Neural cell (in vitro differentiated cells): ENCODE measurements at regions not wholly inside any gene's neighbourhood (a gene's known extent, or its start where the extent isn't known, plus 50 kb on each side); places are given as distances from the start of the nearest gene placed in this dataset.

Source experiments
- H2AFZ ChIP-seq: fragments of 200-600, 300-800 bp; sonication (generic), shearing (Covaris generic); 2 replicates; pipeline ENCODE4 v1.6.0; 2014; ENCODE audit warnings: low read depth, mild to moderate bottlenecking, antibody characterized with exemption, low read length, moderate library complexity
- H3F3A ChIP-seq: fragments of 200-600 bp; shearing (Covaris generic); 2 replicates; pipeline ENCODE4 v1.6.1; 2016; ENCODE audit warnings: mild to moderate bottlenecking, moderate library complexity, mixed read lengths, antibody characterized with exemption, low read length; ENCODE audit not compliant: insufficient read depth, poor library complexity, severe bottlenecking
- H3K27ac ChIP-seq: fragments of 200-600, 300-800 bp; sonication (generic), shearing (Covaris generic); 2 replicates; pipeline ENCODE4 v1.5.1; 2014; ENCODE audit warnings: mild to moderate bottlenecking, low read length, moderate library complexity
- H3K27me3 ChIP-seq: fragments of 300-800, 200-600 bp; sonication (generic), shearing (Covaris generic); 2 replicates; pipeline ENCODE4 v1.6.0; 2014; ENCODE audit warnings: mild to moderate bottlenecking, low read depth, low read length, moderate library complexity; ENCODE audit not compliant: insufficient read depth
- H3K36me3 ChIP-seq: fragments of 300-800, 200-600 bp; sonication (generic), shearing (Covaris generic); 2 replicates; pipeline ENCODE4 v1.5.1; 2014; ENCODE audit warnings: mild to moderate bottlenecking, antibody characterized with exemption, low read length, moderate library complexity; ENCODE audit not compliant: insufficient read depth
- H3K4me2 ChIP-seq: fragments of 300-800, 200-600 bp; sonication (generic), shearing (Covaris generic); 2 replicates; pipeline ENCODE4 v1.6.0; 2014; ENCODE audit warnings: mild to moderate bottlenecking, low read length
- H3K4me3 ChIP-seq: fragments of 300-800, 200-600 bp; sonication (generic), shearing (Covaris generic); 2 replicates; pipeline ENCODE4 v1.5.1; 2014; ENCODE audit warnings: mild to moderate bottlenecking, low read length, moderate library complexity
- H3K79me2 ChIP-seq: fragments of 200-600 bp; shearing (Covaris generic); replicated peaks from 2 replicates; pipeline ENCODE4 v1.6.0; 2014; ENCODE audit warnings: mild to moderate bottlenecking, low read length, moderate library complexity; ENCODE audit not compliant: insufficient read depth
- H3K9ac ChIP-seq: fragments of 300-800, 200-600 bp; sonication (generic), shearing (Covaris generic); 2 replicates; pipeline ENCODE4 v1.6.1; 2016; ENCODE audit warnings: mild to moderate bottlenecking, low read length, mixed read lengths
- H3K9me2 ChIP-seq: fragments of 200-600 bp; shearing (Covaris generic); 2 replicates; pipeline ENCODE4 v1.6.1; 2016; ENCODE audit warnings: mild to moderate bottlenecking, low read length, mixed read lengths; ENCODE audit not compliant: insufficient read depth
- H3K9me3 ChIP-seq: fragments of 200-600, 300-800 bp; sonication (generic), shearing (Covaris generic); 2 replicates; pipeline ENCODE4 v1.6.1; 2016; ENCODE audit warnings: mild to moderate bottlenecking, mixed run types, low read length, moderate library complexity, mixed read lengths
- H4K20me1 ChIP-seq: fragments of 200-600 bp; shearing (Covaris generic); 2 replicates; pipeline ENCODE4 v1.6.1; 2016; ENCODE audit warnings: mild to moderate bottlenecking, mixed run types; ENCODE audit not compliant: insufficient read depth
- CTCF ChIP-seq: fragments of 450-650 bp; IDR thresholded peaks from 2 replicates; pipeline ENCODE4 v1.5.1; 2014; ENCODE audit warnings: antibody characterized with exemption, mild to moderate bottlenecking, moderate library complexity; ENCODE audit not compliant: poor library complexity, severe bottlenecking
- EP300 ChIP-seq: fragments of 450-650 bp; conservative IDR thresholded peaks from 2 replicates; pipeline ENCODE4 v1.6.1; 2014; ENCODE audit warnings: antibody characterized with exemption, mild to moderate bottlenecking, moderate library complexity; ENCODE audit not compliant: poor library complexity, severe bottlenecking
- EZH2 ChIP-seq: fragments of 200-600, 300-800 bp; shearing (Covaris generic), sonication (generic); IDR thresholded peaks from 2 replicates; pipeline ENCODE4 v1.6.1; 2014; ENCODE audit warnings: antibody characterized with exemption, low read length, borderline replicate concordance, mild to moderate bottlenecking; ENCODE audit not compliant: insufficient read depth, poor library complexity, severe bottlenecking
- MXI1 ChIP-seq: fragments of 450-650 bp; conservative IDR thresholded peaks from 2 replicates; pipeline ENCODE4 v1.6.1; 2014; ENCODE audit warnings: antibody characterized with exemption, mild to moderate bottlenecking; ENCODE audit not compliant: poor library complexity, severe bottlenecking
- POLR2AphosphoS5 ChIP-seq: IDR thresholded peaks from 2 replicates; pipeline ENCODE4 v1.6.1; 2012
- RAD21 ChIP-seq: fragments of 450-650 bp; conservative IDR thresholded peaks from 2 replicates; pipeline ENCODE4 v1.6.1; 2014; ENCODE audit warnings: antibody characterized with exemption, mild to moderate bottlenecking, moderate library complexity
- REST ChIP-seq: IDR thresholded peaks from 2 replicates; pipeline ENCODE4 v1.6.1; 2012; ENCODE audit warnings: borderline replicate concordance
- SMC3 ChIP-seq: fragments of 450-650 bp; conservative IDR thresholded peaks from 2 replicates; pipeline ENCODE4 v1.6.1; 2014; ENCODE audit warnings: antibody characterized with exemption, mild to moderate bottlenecking, moderate library complexity; ENCODE audit not compliant: poor library complexity
- TAF1 ChIP-seq: IDR thresholded peaks from 2 replicates; pipeline ENCODE4 v1.6.1; 2012; ENCODE audit warnings: low read depth

GRCh38 chr1:17982197-17982596 is 125.4 kb upstream of the IGSF21 start:
- no peaks in the 10 kb centered on the region for H3K79me2 ChIP-seq
- no peaks in the 10 kb centered on the region for H3K9me2 ChIP-seq
- no peak overlapping the region for H3K9ac ChIP-seq
- no peak overlapping the region for H3K27ac ChIP-seq
- H3F3A ChIP-seq: no peaks in the 10 kb centered on the region
- no peak overlapping the region for H3K4me2 ChIP-seq
- no peaks in the 10 kb centered on the region for H3K9me3 ChIP-seq
- no peaks in the 10 kb centered on the region for H3K36me3 ChIP-seq
- H3K4me3 ChIP-seq: no peak overlapping the region
- H2AFZ ChIP-seq: no peak overlapping the region
- no peaks in the 10 kb centered on the region for H3K27me3 ChIP-seq
- no peak for TF ChIP-seq EP300
- no peak for TF ChIP-seq SMC3
- TF ChIP-seq CTCF: no peak
- no peak for TF ChIP-seq EZH2
- no peak for TF ChIP-seq TAF1
- TF ChIP-seq REST: no peak
- no peak for TF ChIP-seq MXI1
- TF ChIP-seq RAD21: no peak
- no peak for TF ChIP-seq POLR2AphosphoS5
- no peaks in the 10 kb centered on the region for H4K20me1 ChIP-seq

GRCh38 chr1:17984583-17984982 is 123.0 kb upstream of the IGSF21 start:
- Histone ChIP-seq H3K4me2 (no peak overlapping the region), H2AFZ (no peak overlapping the region), H3K36me3 (no peaks in the 10 kb centered on the region), H4K20me1 (no peaks in the 10 kb centered on the region), H3K9me2 (no peaks in the 10 kb centered on the region), H3K79me2 (no peaks in the 10 kb centered on the region), H3F3A (no peaks in the 10 kb centered on the region), H3K9ac (no peak overlapping the region), H3K27ac (no peak overlapping the region), H3K4me3 (no peak overlapping the region), H3K27me3 (no peaks in the 10 kb centered on the region), H3K9me3 (no peaks in the 10 kb centered on the region)
- TF ChIP-seq EZH2: no peak
- no peak for TF ChIP-seq SMC3
- TF ChIP-seq MXI1: no peak
- no peak for TF ChIP-seq EP300
- no peak for TF ChIP-seq TAF1
- TF ChIP-seq REST: no peak
- peak; percentile 41 for TF ChIP-seq CTCF
- TF ChIP-seq RAD21: no peak
